ENCODE measurements at regions not wholly inside any gene's neighbourhood (a gene's known extent, or its start where the extent isn't known, plus 50 kb on each side); places are given as distances from the start of the nearest gene placed in this dataset.

GRCh38 chr3:88984832-88985231 lies 122.6 kb upstream of the EPHA3 start:
- H3K4me3 ChIP-seq: no peak overlapping the region
- Mint-ChIP-seq H3K4me1 (no peaks in the 10 kb centered on the region), H3K9me3 (no peaks in the 10 kb centered on the region), H3K27me3 (ENCODE audit: insufficient read depth, low read depth, poor library complexity) (no peaks in the 10 kb centered on the region), H3K27ac (no peak overlapping the region), H3K4me3 (no peak overlapping the region), H3K36me3 (ENCODE audit: low read depth) (no peaks in the 10 kb centered on the region)
- H4K20me1 ChIP-seq (replicated peaks; ENCODE audit: insufficient read depth): no peaks in the 10 kb centered on the region
- no peak for ATAC-seq
- no peaks in the 10 kb centered on the region for H3K4me1 ChIP-seq (ENCODE audit: insufficient read depth)
- H3K27me3 ChIP-seq (ENCODE audit: insufficient read depth): no peaks in the 10 kb centered on the region
- H3K9me2 ChIP-seq (ENCODE audit: insufficient read depth): peaks cover 6% of the 10 kb centered on the region; the same call in 1 of the 2 replicates
- H2AFZ ChIP-seq: no peak overlapping the region
- no peak overlapping the region for H3K4me2 ChIP-seq
- no peaks in the 10 kb centered on the region for H3K79me2 ChIP-seq (replicated peaks; ENCODE audit: insufficient read depth)
- no peak for DNase-seq (ENCODE audit: low spot score)
- H3F3A ChIP-seq (replicated peaks; ENCODE audit: low read depth): no peaks in the 10 kb centered on the region
- H3K36me3 ChIP-seq (ENCODE audit: insufficient read depth): no peaks in the 10 kb centered on the region
- no peak for TF ChIP-seq CREB1 (CRISPR knock-in tag; IDR thresholded peaks at IDR 0.05; ENCODE audit: low read depth)
- no peak overlapping the region for H3K27ac ChIP-seq (ENCODE audit: low read depth)

- no peaks in the 10 kb centered on the region for H3K27me3 ChIP-seq (ENCODE audit: insufficient read depth)
- peaks cover 6% of the 10 kb centered on the region; the same call in 1 of the 2 replicates for H3K9me2 ChIP-seq (ENCODE audit: insufficient read depth)
- Mint-ChIP-seq H3K36me3 (ENCODE audit: low read depth) (no peaks in the 10 kb centered on the region), H3K27ac (no peak overlapping the region), H3K27me3 (ENCODE audit: insufficient read depth, low read depth, poor library complexity) (no peaks in the 10 kb centered on the region), H3K4me1 (no peaks in the 10 kb centered on the region), H3K9me3 (no peaks in the 10 kb centered on the region), H3K4me3 (no peak overlapping the region)
- no peak overlapping the region for H3K4me2 ChIP-seq
- no peak overlapping the region for H3K4me3 ChIP-seq
- H3K27ac ChIP-seq (ENCODE audit: low read depth): no peak overlapping the region
- no peak for ATAC-seq
- DNase-seq (ENCODE audit: low spot score): no peak
- H3F3A ChIP-seq (replicated peaks; ENCODE audit: low read depth): no peaks in the 10 kb centered on the region
- H2AFZ ChIP-seq: no peak overlapping the region
- H3K36me3 ChIP-seq (ENCODE audit: insufficient read depth): no peaks in the 10 kb centered on the region
- no peaks in the 10 kb centered on the region for H3K79me2 ChIP-seq (replicated peaks; ENCODE audit: insufficient read depth)
- no peaks in the 10 kb centered on the region for H3K4me1 ChIP-seq (ENCODE audit: insufficient read depth)
- no peaks in the 10 kb centered on the region for H4K20me1 ChIP-seq (replicated peaks; ENCODE audit: insufficient read depth)
- TF ChIP-seq EZH2phosphoT487 (IDR thresholded peaks at IDR 0.05; ENCODE audit: unreplicated experiment): no peak
- no peak for TF ChIP-seq ETS1 (IDR thresholded peaks at IDR 0.05)
- no peak for TF ChIP-seq STAT1 (IDR thresholded peaks at IDR 0.05; ENCODE audit: unreplicated experiment)
- TF ChIP-seq ZNF331 (CRISPR knock-in tag; IDR thresholded peaks at IDR 0.05; ENCODE audit: low read depth): no peak
- TF ChIP-seq REST (IDR thresholded peaks at IDR 0.05; ENCODE audit: unreplicated experiment): no peak
- no peak for TF ChIP-seq NANOG (IDR thresholded peaks at IDR 0.05; ENCODE audit: borderline replicate concordance)
- no peak for TF ChIP-seq POLR2AphosphoS5 (IDR thresholded peaks at IDR 0.05; ENCODE audit: low read depth)
- TF ChIP-seq CREB1 (CRISPR knock-in tag; IDR thresholded peaks at IDR 0.05; ENCODE audit: low read depth): no peak
- TF ChIP-seq JUNB (IDR thresholded peaks at IDR 0.05; ENCODE audit: unreplicated experiment): no peak
- no peak for TF ChIP-seq EZH2 (IDR thresholded peaks at IDR 0.05; ENCODE audit: low read depth, unreplicated experiment)
- TF ChIP-seq CTCF (conservative IDR thresholded peaks at IDR 0.05; ENCODE audit: low read depth in 2 of 2): no peak
- TF ChIP-seq ZNF114 (CRISPR knock-in tag; IDR thresholded peaks at IDR 0.05): no peak
Observed at GRCh38 chr3:88985491-88985890, 121.9 kb upstream of the EPHA3 start.

All from GM23338 (cell line).